Endothelial cell of umbilical vein (primary cell): ENCODE measurements at regions not wholly inside any gene's neighbourhood (a gene's known extent, or its start where the extent isn't known, plus 50 kb on each side); places are given as distances from the start of the nearest gene placed in this dataset.

Experiments used
- BruUV-seq: library from RNA; stranded (reverse); fragments of 400-500 nt; replicated peaks from 2 replicates; lab custom pipeline; 2021; lab: Mats Ljungman, UMichigan
- CTCF ChIA-PET: fragments of 300-600, 350-600 bp; sonication (Branson Sonifier 250); formaldehyde crosslinking; loops from one replicate; lab custom pipeline; 2021; ENCODE audit warnings: antibody characterized with exemption, inconsistent platforms; lab: Charles Lee
- POLR2A ChIA-PET: fragments of 300-600, 350-600 bp; sonication (Branson Sonifier 250); formaldehyde crosslinking; loops from one replicate; lab custom pipeline; 2021; ENCODE audit warnings: antibody characterized with exemption, inconsistent platforms; lab: Charles Lee
- DNase-seq: peaks from one replicate; pipeline ENCODE4 v3.0.0-alpha.2; 2011; ENCODE audit warnings: low read depth, low spot score
- FAIRE-seq: peaks from 2 replicates; lab custom pipeline; 2011; peaks lifted over from hg19 to GRCh38; lab: Jason Lieb, UNC
- H2AFZ ChIP-seq: 2 replicates; pipeline ENCODE4 v1.6.0; 2012; ENCODE audit warnings: low read depth, low read length, control low read depth, inconsistent platforms
- H3K27ac ChIP-seq: 2 replicates; pipeline ENCODE4 v1.5.1; 2011; ENCODE audit warnings: low read depth, mild to moderate bottlenecking, control low read depth, low read length, moderate library complexity; ENCODE audit not compliant: insufficient read depth
- H3K27me3 ChIP-seq, 2 experiments: 2 replicates each; pipeline versions ENCODE4 v1.6.0 to v1.6.1; 2011; ENCODE audit warnings: low read length in 2 of 2, mixed read lengths in 1 of 2; ENCODE audit not compliant: control insufficient read depth in 2 of 2, insufficient read depth in 2 of 2
- H3K36me3 ChIP-seq, 2 experiments: 2 replicates in 1 of 2; 3 replicates in 1 of 2; pipeline ENCODE4 v1.5.1; 2011; ENCODE audit warnings: low read length in 2 of 2, mild to moderate bottlenecking in 1 of 2, moderate library complexity in 1 of 2; ENCODE audit not compliant: control insufficient read depth in 2 of 2, insufficient read depth in 2 of 2; ENCODE audit errors: extremely low read depth in 1 of 2
- H3K4me1 ChIP-seq: 3 replicates; pipeline ENCODE4 v1.5.1; 2011; ENCODE audit warnings: mild to moderate bottlenecking, low read length; ENCODE audit not compliant: control insufficient read depth, insufficient read depth; ENCODE audit errors: extremely low read depth
- H3K4me2 ChIP-seq: 2 replicates; pipeline ENCODE4 v1.6.1; 2011; ENCODE audit warnings: low read length, control low read depth, mixed read lengths; ENCODE audit not compliant: insufficient read depth
- H3K4me3 ChIP-seq, 3 experiments: fragments of 200-600 bp in 1 of 3; sonication (generic), shearing (Covaris generic) in 1 of 3; replicated peaks in 1 of 3; 2 replicates each; pipeline ENCODE4 v1.5.1; 2011 to 2016; ENCODE audit warnings: control low read depth in 3 of 3, low read length in 3 of 3, mild to moderate bottlenecking in 2 of 3, inconsistent platforms in 1 of 3, low read depth in 1 of 3, moderate library complexity in 1 of 3; ENCODE audit not compliant: insufficient read depth in 1 of 3
- H3K79me2 ChIP-seq: 2 replicates; pipeline ENCODE4 v1.6.0; 2012; ENCODE audit warnings: low read length, inconsistent platforms; ENCODE audit not compliant: control insufficient read depth, insufficient read depth
- H3K9ac ChIP-seq: replicated peaks from 2 replicates; pipeline ENCODE3; 2011; ENCODE audit warnings: low read length, control low read depth; ENCODE audit not compliant: insufficient read depth; ENCODE audit errors: extremely low read depth
- H3K9me1 ChIP-seq: replicated peaks from 3 replicates; pipeline ENCODE4 v1.6.0; 2011; ENCODE audit warnings: mild to moderate bottlenecking, low read length; ENCODE audit not compliant: control insufficient read depth, insufficient read depth; ENCODE audit errors: extremely low read depth
- H3K9me3 ChIP-seq: replicated peaks from 2 replicates; pipeline ENCODE4 v1.5.1; 2012; ENCODE audit warnings: low read length, inconsistent platforms; ENCODE audit not compliant: control insufficient read depth, insufficient read depth
- H4K20me1 ChIP-seq: replicated peaks from 2 replicates; pipeline ENCODE3; 2011; ENCODE audit warnings: mild to moderate bottlenecking, low read length; ENCODE audit not compliant: control insufficient read depth, insufficient read depth; ENCODE audit errors: extremely low read depth
- EZH2 ChIP-seq: IDR thresholded peaks from 2 replicates; pipeline ENCODE4 v1.6.1; 2012; ENCODE audit warnings: borderline replicate concordance, low read depth, mild to moderate bottlenecking, moderate library complexity, low read length, inconsistent platforms; ENCODE audit not compliant: severe bottlenecking
- FOS ChIP-seq: IDR thresholded peaks from 2 replicates; pipeline ENCODE4 v1.6.1; 2011; ENCODE audit warnings: mild to moderate bottlenecking, low read length, moderate library complexity, borderline replicate concordance; ENCODE audit not compliant: insufficient read depth
- GATA2 ChIP-seq: IDR thresholded peaks from 2 replicates; pipeline ENCODE4 v1.7.0; 2011; ENCODE audit warnings: low read depth, mild to moderate bottlenecking, moderate library complexity, mixed read lengths, low read length; ENCODE audit not compliant: insufficient read length, insufficient read depth
- JUN ChIP-seq: IDR thresholded peaks from 2 replicates; pipeline ENCODE4 v1.6.1; 2011; ENCODE audit warnings: borderline replicate concordance, low read depth; ENCODE audit not compliant: insufficient read length, insufficient read depth
- MYC ChIP-seq: IDR thresholded peaks from one replicate; pipeline ENCODE4 v1.6.1; 2011; ENCODE audit warnings: mild to moderate bottlenecking, low read depth, low read length
- POLR2A ChIP-seq: IDR thresholded peaks from 2 replicates; pipeline ENCODE4 v1.6.1; 2012; ENCODE audit warnings: low read depth, mild to moderate bottlenecking, control low read depth, low read length
- POLR2AphosphoS5 ChIP-seq: IDR thresholded peaks from 2 replicates; pipeline ENCODE4 v1.6.1; 2012; ENCODE audit warnings: low read depth, mild to moderate bottlenecking, control low read depth, low read length, moderate library complexity; ENCODE audit not compliant: insufficient read depth
- dilution Hi-C: fragments of 300-500 bp; cut with MboI; formaldehyde crosslinking; loops from one replicate; pipeline ENCODE4 v1.15.0; 2019; ENCODE audit warnings: low sequenced_read_pairs; ENCODE audit not compliant: extremely low pct_ligation_motif_present
- intact Hi-C: fragments of 100-400 bp; cut with micrococcal nuclease; formaldehyde crosslinking; loops from one replicate; pipeline ENCODE4 v1.10.0; 2022
- TF ChIP-seq, protein P1 (sequence below): IDR thresholded peaks from 2 replicates; pipeline ENCODE4 v1.6.1; 2011; ENCODE audit not compliant: insufficient read depth, insufficient read length
- TF ChIP-seq, protein P2 (sequence below), 2 donors: IDR thresholded peaks; 1 replicate in 1 of 2; 2 replicates in 1 of 2; pipeline ENCODE4 v1.5.1; 2011; ENCODE audit warnings: low read length in 2 of 2, mild to moderate bottlenecking in 2 of 2, moderate library complexity in 2 of 2, control low read depth in 1 of 2, inconsistent platforms in 1 of 2, low read depth in 1 of 2; ENCODE audit not compliant: insufficient read depth in 1 of 2; ENCODE audit errors: extremely low read depth in 1 of 2

DNA sequence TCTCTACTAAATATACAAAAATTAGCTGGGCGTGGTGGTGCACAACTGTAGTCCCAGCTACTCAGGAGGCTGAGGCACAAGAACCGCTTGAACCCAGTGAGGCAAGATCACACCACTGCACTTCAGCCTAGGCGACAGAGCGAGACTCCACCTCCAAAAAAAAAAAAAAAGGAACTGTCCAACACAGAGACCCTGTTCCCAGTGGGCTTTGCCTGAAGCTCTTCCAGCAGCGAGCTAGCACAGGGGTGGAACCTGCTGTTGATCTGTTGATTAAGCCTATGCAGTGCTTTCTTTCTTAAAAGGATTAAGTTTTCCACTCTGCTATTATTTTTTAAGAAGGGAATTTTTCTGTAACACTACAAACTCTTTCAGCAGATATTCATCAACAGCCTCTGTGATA, 171.0 kb upstream of the TUT7 start:
- H3K27ac ChIP-seq, result no peak overlapping the region
- no peak overlapping the region for H3K4me3 ChIP-seq
- TF ChIP-seq GATA2 (no peak), MYC (no peak), POLR2A (no peak), FOS (no peak), EZH2 (no peak), POLR2AphosphoS5 (no peak), JUN (no peak)
- TF ChIP-seq, protein P1, sequence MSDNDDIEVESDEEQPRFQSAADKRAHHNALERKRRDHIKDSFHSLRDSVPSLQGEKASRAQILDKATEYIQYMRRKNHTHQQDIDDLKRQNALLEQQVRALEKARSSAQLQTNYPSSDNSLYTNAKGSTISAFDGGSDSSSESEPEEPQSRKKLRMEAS, result no peak
- TF ChIP-seq, protein P2, sequence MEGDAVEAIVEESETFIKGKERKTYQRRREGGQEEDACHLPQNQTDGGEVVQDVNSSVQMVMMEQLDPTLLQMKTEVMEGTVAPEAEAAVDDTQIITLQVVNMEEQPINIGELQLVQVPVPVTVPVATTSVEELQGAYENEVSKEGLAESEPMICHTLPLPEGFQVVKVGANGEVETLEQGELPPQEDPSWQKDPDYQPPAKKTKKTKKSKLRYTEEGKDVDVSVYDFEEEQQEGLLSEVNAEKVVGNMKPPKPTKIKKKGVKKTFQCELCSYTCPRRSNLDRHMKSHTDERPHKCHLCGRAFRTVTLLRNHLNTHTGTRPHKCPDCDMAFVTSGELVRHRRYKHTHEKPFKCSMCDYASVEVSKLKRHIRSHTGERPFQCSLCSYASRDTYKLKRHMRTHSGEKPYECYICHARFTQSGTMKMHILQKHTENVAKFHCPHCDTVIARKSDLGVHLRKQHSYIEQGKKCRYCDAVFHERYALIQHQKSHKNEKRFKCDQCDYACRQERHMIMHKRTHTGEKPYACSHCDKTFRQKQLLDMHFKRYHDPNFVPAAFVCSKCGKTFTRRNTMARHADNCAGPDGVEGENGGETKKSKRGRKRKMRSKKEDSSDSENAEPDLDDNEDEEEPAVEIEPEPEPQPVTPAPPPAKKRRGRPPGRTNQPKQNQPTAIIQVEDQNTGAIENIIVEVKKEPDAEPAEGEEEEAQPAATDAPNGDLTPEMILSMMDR (IDR thresholded peaks at IDR 0.05; ENCODE audit: extremely low read depth in 1 of 2, insufficient read depth in 1 of 2, low read depth in 1 of 2, low read length in 2 of 2), result no peak
- ChIA-PET CTCF (no interaction called here), POLR2A (no interaction called here)
- H3K36me3 ChIP-seq, result no peaks in the 10 kb centered on the region
- no peaks in the 10 kb centered on the region for H3K9me3 ChIP-seq
- H3K9ac ChIP-seq, result no peak overlapping the region
- no peaks in the 10 kb centered on the region for H3K9me1 ChIP-seq
- dilution Hi-C loops, result no loop called here
- H3K79me2 ChIP-seq, result no peaks in the 10 kb centered on the region
- no peaks in the 10 kb centered on the region for H3K4me1 ChIP-seq
- H3K4me2 ChIP-seq, result no peak overlapping the region
- no peak overlapping the region for H2AFZ ChIP-seq
- H4K20me1 ChIP-seq, result no peaks in the 10 kb centered on the region
- no peak for FAIRE-seq
- H3K27me3 ChIP-seq, result no peaks in the 10 kb centered on the region
- BruUV-seq, result no TSS peak
- DNase-seq, result no peak
- intact Hi-C loops, result no loop called here
